ENCODE measurements at regions not wholly inside any gene's neighbourhood (a gene's known extent, or its start where the extent isn't known, plus 50 kb on each side); places are given as distances from the start of the nearest gene placed in this dataset.

GRCh38 chr1:30335997-30336390, 387.4 kb downstream of the MATN1 start:
- FAIRE-seq (no peak), DNase-seq (ENCODE audit: low read depth, low spot score) (no peak)
- Histone ChIP-seq H3K79me2 (ENCODE audit: control insufficient read depth, insufficient read depth, low read length) (no peaks in the 10 kb centered on the region), H3K4me1 (ENCODE audit: control insufficient read depth, extremely low read depth, insufficient read depth, low read length) (peaks cover 2% of the 10 kb centered on the region), H3K27ac (ENCODE audit: control insufficient read depth, insufficient read depth, low read length) (no peak overlapping the region), H3K9me1 (ENCODE audit: control insufficient read depth, extremely low read depth, insufficient read depth, low read length) (no peaks in the 10 kb centered on the region), H3K4me3 (ENCODE audit: control insufficient read depth in 2 of 3, extremely low read depth in 1 of 3, insufficient read depth in 2 of 3, low read depth in 1 of 3, low read length in 3 of 3) (no peak overlapping the region), H3K27me3 (ENCODE audit: control insufficient read depth, extremely low read depth, insufficient read depth, low read length) (peaks cover 4% of the 10 kb centered on the region), H4K20me1 (ENCODE audit: control insufficient read depth, extremely low read depth, insufficient read depth, low read length) (no peaks in the 10 kb centered on the region), H3K9me3 (ENCODE audit: control insufficient read depth, low read depth, low read length) (no peaks in the 10 kb centered on the region), H3K4me2 (ENCODE audit: control insufficient read depth, extremely low read depth, insufficient read depth, low read depth, low read length) (no peak overlapping the region), H2AFZ (ENCODE audit: control insufficient read depth, low read length) (no peak overlapping the region), H3K36me3 (ENCODE audit: control insufficient read depth in 2 of 2, extremely low read depth in 1 of 2, insufficient read depth in 2 of 2, low read length in 2 of 2) (no peaks in the 10 kb centered on the region), H3K9ac (ENCODE audit: control insufficient read depth, extremely low read depth, insufficient read depth, low read length) (no peak overlapping the region)
- TF ChIP-seq CTCF (optimal IDR thresholded peaks at IDR 0.05 in 1 of 3, IDR thresholded peaks at IDR 0.05 in 1 of 3, conservative IDR thresholded peaks at IDR 0.05 in 1 of 3; ENCODE audit: extremely low read depth in 1 of 3, insufficient read depth in 2 of 3, low read length in 3 of 3) (no peak), EZH2 (IDR thresholded peaks at IDR 0.05; ENCODE audit: low read length) (no peak)
- dilution Hi-C loops (cut with MboI; ENCODE audit: extremely low pct_ligation_motif_present, low sequenced_read_pairs): no loop called here

GRCh38 chr1:30335389-30335996, 387.9 kb downstream of the MATN1 start:
- dilution Hi-C loops (cut with MboI; ENCODE audit: extremely low pct_ligation_motif_present, low sequenced_read_pairs): no loop called here
- H3K4me2 ChIP-seq (ENCODE audit: control insufficient read depth, extremely low read depth, insufficient read depth, low read depth, low read length): no peak overlapping the region
- FAIRE-seq (no peak), DNase-seq (ENCODE audit: low read depth, low spot score) (no peak)
- no peaks in the 10 kb centered on the region for H3K79me2 ChIP-seq (ENCODE audit: control insufficient read depth, insufficient read depth, low read length)
- no peak overlapping the region for H3K27ac ChIP-seq (ENCODE audit: control insufficient read depth, insufficient read depth, low read length)
- H3K36me3 ChIP-seq (ENCODE audit: control insufficient read depth in 2 of 2, extremely low read depth in 1 of 2, insufficient read depth in 2 of 2, low read length in 2 of 2): no peaks in the 10 kb centered on the region
- no peaks in the 10 kb centered on the region for H3K9me3 ChIP-seq (ENCODE audit: control insufficient read depth, low read depth, low read length)
- H3K4me3 ChIP-seq (ENCODE audit: control insufficient read depth in 2 of 3, extremely low read depth in 1 of 3, insufficient read depth in 2 of 3, low read depth in 1 of 3, low read length in 3 of 3): no peak overlapping the region
- H3K9ac ChIP-seq (ENCODE audit: control insufficient read depth, extremely low read depth, insufficient read depth, low read length): no peak overlapping the region
- H4K20me1 ChIP-seq (ENCODE audit: control insufficient read depth, extremely low read depth, insufficient read depth, low read length): no peaks in the 10 kb centered on the region
- no peak for TF ChIP-seq CTCF (optimal IDR thresholded peaks at IDR 0.05 in 1 of 3, IDR thresholded peaks at IDR 0.05 in 1 of 3, conservative IDR thresholded peaks at IDR 0.05 in 1 of 3; ENCODE audit: extremely low read depth in 1 of 3, insufficient read depth in 2 of 3, low read length in 3 of 3)
- no peak for TF ChIP-seq EZH2 (IDR thresholded peaks at IDR 0.05; ENCODE audit: low read length)
- peaks cover 5% of the 10 kb centered on the region for H3K4me1 ChIP-seq (ENCODE audit: control insufficient read depth, extremely low read depth, insufficient read depth, low read length)
- peaks cover 2% of the 10 kb centered on the region for H3K27me3 ChIP-seq (ENCODE audit: control insufficient read depth, extremely low read depth, insufficient read depth, low read length)
- no peaks in the 10 kb centered on the region for H3K9me1 ChIP-seq (ENCODE audit: control insufficient read depth, extremely low read depth, insufficient read depth, low read length)
- H2AFZ ChIP-seq (ENCODE audit: control insufficient read depth, low read length): no peak overlapping the region

Measured in keratinocyte (primary cell).